SK-N-SH (cell line): ENCODE measurements at regions not wholly inside any gene's neighbourhood (a gene's known extent, or its start where the extent isn't known, plus 50 kb on each side); places are given as distances from the start of the nearest gene placed in this dataset.

Experiments used
- CTCF ChIA-PET: fragments of 300-600, 350-600 bp; formaldehyde crosslinking; extraction: SDS; loops from one replicate; lab custom pipeline; 2021; lab: Yijun Ruan, JAX
- POLR2A ChIA-PET: fragments of 350-600 bp; sonication (Branson Sonifier 250); formaldehyde crosslinking; extraction: SDS; loops from one replicate; lab custom pipeline; 2020; ENCODE audit warnings: antibody characterized with exemption, inconsistent platforms; lab: Yijun Ruan, JAX
- DNase-seq: peaks from one replicate; pipeline ENCODE4 v3.0.0; 2012
- H2AFZ ChIP-seq: fragments of 200-600 bp; sonication (generic); 2 replicates; pipeline ENCODE4 v1.8.1; 2016; ENCODE audit warnings: antibody characterized with exemption, mild to moderate bottlenecking, low read depth
- H3F3A ChIP-seq: fragments of 200-600 bp; sonication (generic); replicated peaks from 2 replicates; pipeline ENCODE3; 2016; ENCODE audit warnings: antibody characterized with exemption, mild to moderate bottlenecking; ENCODE audit not compliant: insufficient read depth
- H3K27ac ChIP-seq, 2 experiments: fragments of 200-500 bp in 1 of 2; fragments of 200-600 bp in 1 of 2; sonication (Bioruptor generic) in 1 of 2; sonication (generic), shearing (Covaris generic) in 1 of 2; 2 replicates each; pipeline versions ENCODE4 v1.5.1 to v1.6.1; 2014 to 2016; ENCODE audit warnings: low read depth in 2 of 2, inconsistent platforms in 1 of 2, low read length in 1 of 2, mild to moderate bottlenecking in 1 of 2, mixed read lengths in 1 of 2
- H3K27me3 ChIP-seq: fragments of 200-600 bp; sonication (generic), shearing (Covaris generic); 2 replicates; pipeline ENCODE4 v1.6.1; 2016; ENCODE audit warnings: mixed run types; ENCODE audit not compliant: insufficient read depth
- H3K36me3 ChIP-seq, 2 experiments: fragments of 200-500 bp in 1 of 2; fragments of 200-600 bp in 1 of 2; sonication (Bioruptor generic) in 1 of 2; sonication (generic) in 1 of 2; replicated peaks in 1 of 2; 2 replicates each; pipeline versions ENCODE3 to v1.5.1; 2014 to 2016; ENCODE audit warnings: low read length in 1 of 2, mild to moderate bottlenecking in 1 of 2; ENCODE audit not compliant: insufficient read depth in 2 of 2, control insufficient read depth in 1 of 2
- H3K4me1 ChIP-seq, 2 experiments: fragments of 200-500 bp in 1 of 2; fragments of 200-600 bp in 1 of 2; sonication (Bioruptor generic) in 1 of 2; sonication (generic), shearing (Covaris generic) in 1 of 2; 2 replicates each; pipeline versions ENCODE4 v1.5.1 to v1.6.1; 2014 to 2016; ENCODE audit warnings: low read depth in 1 of 2, low read length in 1 of 2, mixed run types in 1 of 2; ENCODE audit not compliant: insufficient read depth in 2 of 2, control insufficient read depth in 1 of 2
- H3K4me2 ChIP-seq: fragments of 200-600 bp; sonication (generic), shearing (Covaris generic); 2 replicates; pipeline ENCODE4 v1.6.1; 2017; ENCODE audit warnings: mixed run types
- H3K4me3 ChIP-seq, 2 experiments: fragments of 200-500 bp in 1 of 2; fragments of 200-600 bp in 1 of 2; sonication (Bioruptor generic) in 1 of 2; sonication (generic), shearing (Covaris generic) in 1 of 2; 2 replicates each; pipeline versions ENCODE4 v1.5.1 to v1.8.1; 2014 to 2016; ENCODE audit warnings: low read depth in 2 of 2, inconsistent platforms in 1 of 2, low read length in 1 of 2, mild to moderate bottlenecking in 1 of 2, mixed read lengths in 1 of 2, moderate library complexity in 1 of 2
- H3K79me2 ChIP-seq: fragments of 200-600 bp; sonication (generic); 2 replicates; pipeline ENCODE4 v1.8.1; 2017; ENCODE audit warnings: mild to moderate bottlenecking; ENCODE audit not compliant: insufficient read depth
- H3K9ac ChIP-seq: fragments of 200-600 bp; sonication (generic); 2 replicates; pipeline ENCODE4 v1.6.1; 2017; ENCODE audit warnings: mixed run types
- H3K9me2 ChIP-seq: fragments of 200-600 bp; sonication (generic); 2 replicates; pipeline ENCODE4 v1.6.1; 2017; ENCODE audit warnings: mixed run types
- H3K9me3 ChIP-seq: fragments of 200-600 bp; sonication (generic); 2 replicates; pipeline ENCODE4 v1.6.1; 2017; ENCODE audit warnings: mixed run types, mild to moderate bottlenecking, moderate library complexity
- H4K20me1 ChIP-seq: fragments of 200-600 bp; sonication (generic); 2 replicates; pipeline ENCODE4 v1.6.1; 2017; ENCODE audit warnings: mild to moderate bottlenecking, mixed run types; ENCODE audit not compliant: insufficient read depth
- CTCF ChIP-seq: fragments of 200-600 bp; sonication (generic); IDR thresholded peaks from 2 replicates; pipeline ENCODE4 v1.6.1; 2017; ENCODE audit warnings: antibody characterized with exemption, mild to moderate bottlenecking, moderate library complexity
- EP300 ChIP-seq, 2 experiments: IDR thresholded peaks; 2 replicates each; pipeline versions ENCODE4 v1.4.0 to v1.6.1; 2012; ENCODE audit warnings: borderline replicate concordance in 1 of 2, low read depth in 1 of 2, low read length in 1 of 2
- GABPA ChIP-seq: IDR thresholded peaks from 2 replicates; pipeline ENCODE4 v1.4.0; 2012; ENCODE audit warnings: low read depth, mild to moderate bottlenecking
- JUND ChIP-seq: IDR thresholded peaks from 2 replicates; pipeline ENCODE4 v1.4.0; 2012
- MAX ChIP-seq: IDR thresholded peaks from 2 replicates; pipeline ENCODE4 v1.4.0; 2012; ENCODE audit warnings: low read depth
- MXI1 ChIP-seq: IDR thresholded peaks from 2 replicates; pipeline ENCODE4 v1.6.1; 2012; ENCODE audit warnings: mild to moderate bottlenecking, low read depth, low read length, improper control_type of control experiment
- RFX5 ChIP-seq: IDR thresholded peaks from 2 replicates; pipeline ENCODE4 v1.6.1; 2012; ENCODE audit warnings: mild to moderate bottlenecking, improper control_type of control experiment, low read length
- TAF1 ChIP-seq: IDR thresholded peaks from 2 replicates; pipeline ENCODE4 v1.6.1; 2012; ENCODE audit warnings: low read depth, mild to moderate bottlenecking, low read length, moderate library complexity, borderline replicate concordance
- USF1 ChIP-seq: IDR thresholded peaks from 2 replicates; pipeline ENCODE4 v1.4.0; 2012; ENCODE audit warnings: low read depth, borderline replicate concordance
- ZBTB33 ChIP-seq: IDR thresholded peaks from 2 replicates; pipeline ENCODE4 v1.4.0; 2012; ENCODE audit warnings: low read depth, borderline replicate concordance
- WGBS: methylation state at CpG from one replicate; pipeline ENCODE4 v1.1.6; 2017; ENCODE audit warnings: low lambda C conversion rate; 5-methylcytosine and 5-hydroxymethylcytosine counted together

- CTCF ChIA-PET, result no interaction called here
- H2AFZ ChIP-seq, result no peak overlapping the region
These were observed 64.3 kb upstream of the CITED2 start for GRCh38 chr6:139438775-139439174.

More at GRCh38 chr6:139438775-139439174, 64.3 kb upstream of the CITED2 start:
- no peak overlapping the region for H3K4me2 ChIP-seq
- no peak for TF ChIP-seq RFX5
- TF ChIP-seq EP300 (IDR thresholded peaks at IDR 0.05; ENCODE audit: borderline replicate concordance in 1 of 2, low read depth in 1 of 2, low read length in 1 of 2), result no peak
- no peak for TF ChIP-seq USF1
- TF ChIP-seq CTCF, result no peak
- TF ChIP-seq MXI1, result no peak
- no peak for TF ChIP-seq ZBTB33
- TF ChIP-seq GABPA, result no peak
- TF ChIP-seq TAF1, result no peak
- no peak for TF ChIP-seq JUND
- no peak for TF ChIP-seq MAX
- no peaks in the 10 kb centered on the region for H3K27me3 ChIP-seq
- no peaks in the 10 kb centered on the region; a peak in 2 of 4 replicates for H3K4me1 ChIP-seq
- H3F3A ChIP-seq, result no peaks in the 10 kb centered on the region
- WGBS, result 54% methylated on average over 5 of the region's 5 CpGs
- no peak overlapping the region for H3K27ac ChIP-seq
- no peak overlapping the region for H3K4me3 ChIP-seq
- no peak overlapping the region for H3K9ac ChIP-seq
- POLR2A ChIA-PET, result no interaction called here
- H3K9me2 ChIP-seq, result no peaks in the 10 kb centered on the region
- H3K9me3 ChIP-seq, result no peaks in the 10 kb centered on the region
- H3K36me3 ChIP-seq, result no peaks in the 10 kb centered on the region
- DNase-seq, result no peak
- H3K79me2 ChIP-seq, result no peaks in the 10 kb centered on the region
- H4K20me1 ChIP-seq, result no peaks in the 10 kb centered on the region
